BJ (cell line): ENCODE measurements at regions not wholly inside any gene's neighbourhood (a gene's known extent, or its start where the extent isn't known, plus 50 kb on each side); places are given as distances from the start of the nearest gene placed in this dataset.

Source experiments
- CTCF ChIA-PET: fragments of 350-600 bp; formaldehyde crosslinking; extraction: SDS; loops from one replicate; lab custom pipeline; 2021; ENCODE audit warnings: antibody characterized with exemption, inconsistent platforms; lab: Yijun Ruan, JAX
- POLR2A ChIA-PET: fragments of 300-600 bp; sonication (Branson Sonifier 250); formaldehyde crosslinking; extraction: SDS; loops from one replicate; lab custom pipeline; 2021; ENCODE audit warnings: antibody characterized with exemption; lab: Charles Lee
- DNase-seq: peaks from one replicate; pipeline ENCODE4 v3.0.0-alpha.2; 2011; ENCODE audit warnings: low read depth
- H3K27me3 ChIP-seq: 2 replicates; pipeline ENCODE4 v1.6.0; 2011; ENCODE audit warnings: low read length; ENCODE audit not compliant: control insufficient read depth, insufficient read depth
- H3K36me3 ChIP-seq: 2 replicates; pipeline ENCODE4 v1.5.1; 2011; ENCODE audit warnings: low read length; ENCODE audit not compliant: control insufficient read depth, insufficient read depth
- H3K4me3 ChIP-seq: 2 replicates; pipeline ENCODE4 v1.5.1; 2011; ENCODE audit warnings: low read depth, mild to moderate bottlenecking, control low read depth, low read length
- TF ChIP-seq, protein P1 (sequence below): IDR thresholded peaks from 2 replicates; pipeline ENCODE4 v1.5.1; 2011; ENCODE audit warnings: low read depth, mild to moderate bottlenecking, control low read depth, inconsistent platforms, low read length, moderate library complexity; ENCODE audit not compliant: insufficient read depth

DNA sequence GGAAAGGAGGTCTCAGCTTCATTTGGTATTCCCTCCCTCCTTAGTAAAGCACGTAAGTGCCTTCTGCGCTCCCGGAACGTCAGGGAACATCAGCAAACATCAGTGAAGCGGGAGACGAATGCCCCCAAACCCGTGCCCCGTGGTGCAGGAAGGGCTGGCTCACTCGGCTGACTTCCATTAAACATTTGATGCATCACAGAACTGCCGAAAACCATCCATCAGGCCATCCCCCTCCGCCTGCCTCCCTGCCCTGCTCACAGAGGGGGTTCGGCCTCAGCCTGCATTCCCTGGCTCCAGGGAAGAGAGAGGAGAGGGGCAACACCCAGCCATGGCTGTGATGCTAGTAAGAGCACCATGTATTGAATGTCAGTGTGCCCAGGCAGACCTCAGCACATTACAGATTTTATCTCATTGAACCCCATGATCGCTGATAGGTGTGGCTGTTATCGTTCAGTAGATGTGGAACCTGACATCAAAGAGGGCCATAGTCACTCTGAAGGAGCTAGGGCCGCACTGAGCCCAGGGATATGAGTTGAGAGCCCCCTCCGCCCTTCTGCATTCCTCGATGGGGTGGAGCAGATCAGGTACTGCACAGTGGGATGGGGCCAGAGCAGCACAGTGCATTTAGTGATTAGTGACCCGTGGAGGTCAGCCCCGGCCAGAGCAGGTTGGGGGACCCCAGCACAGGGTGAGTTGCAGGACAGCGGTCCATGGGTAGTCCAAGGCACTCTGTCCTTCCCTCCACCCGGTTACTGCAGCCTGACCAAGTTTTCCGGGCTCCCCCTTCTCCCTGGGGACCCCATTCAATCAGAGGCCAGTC, 146.4 kb downstream of the RPS24 start:
- H3K27me3 ChIP-seq = peaks cover 5% of the 10 kb centered on the region; the same call in 1 of the 2 replicates
- CTCF ChIA-PET = no interaction called here
- no peak for DNase-seq
- POLR2A ChIA-PET = no interaction called here
- TF ChIP-seq, protein P1, sequence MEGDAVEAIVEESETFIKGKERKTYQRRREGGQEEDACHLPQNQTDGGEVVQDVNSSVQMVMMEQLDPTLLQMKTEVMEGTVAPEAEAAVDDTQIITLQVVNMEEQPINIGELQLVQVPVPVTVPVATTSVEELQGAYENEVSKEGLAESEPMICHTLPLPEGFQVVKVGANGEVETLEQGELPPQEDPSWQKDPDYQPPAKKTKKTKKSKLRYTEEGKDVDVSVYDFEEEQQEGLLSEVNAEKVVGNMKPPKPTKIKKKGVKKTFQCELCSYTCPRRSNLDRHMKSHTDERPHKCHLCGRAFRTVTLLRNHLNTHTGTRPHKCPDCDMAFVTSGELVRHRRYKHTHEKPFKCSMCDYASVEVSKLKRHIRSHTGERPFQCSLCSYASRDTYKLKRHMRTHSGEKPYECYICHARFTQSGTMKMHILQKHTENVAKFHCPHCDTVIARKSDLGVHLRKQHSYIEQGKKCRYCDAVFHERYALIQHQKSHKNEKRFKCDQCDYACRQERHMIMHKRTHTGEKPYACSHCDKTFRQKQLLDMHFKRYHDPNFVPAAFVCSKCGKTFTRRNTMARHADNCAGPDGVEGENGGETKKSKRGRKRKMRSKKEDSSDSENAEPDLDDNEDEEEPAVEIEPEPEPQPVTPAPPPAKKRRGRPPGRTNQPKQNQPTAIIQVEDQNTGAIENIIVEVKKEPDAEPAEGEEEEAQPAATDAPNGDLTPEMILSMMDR = no peak
- no peaks in the 10 kb centered on the region for H3K36me3 ChIP-seq
- H3K4me3 ChIP-seq = no peak overlapping the region

DNA sequence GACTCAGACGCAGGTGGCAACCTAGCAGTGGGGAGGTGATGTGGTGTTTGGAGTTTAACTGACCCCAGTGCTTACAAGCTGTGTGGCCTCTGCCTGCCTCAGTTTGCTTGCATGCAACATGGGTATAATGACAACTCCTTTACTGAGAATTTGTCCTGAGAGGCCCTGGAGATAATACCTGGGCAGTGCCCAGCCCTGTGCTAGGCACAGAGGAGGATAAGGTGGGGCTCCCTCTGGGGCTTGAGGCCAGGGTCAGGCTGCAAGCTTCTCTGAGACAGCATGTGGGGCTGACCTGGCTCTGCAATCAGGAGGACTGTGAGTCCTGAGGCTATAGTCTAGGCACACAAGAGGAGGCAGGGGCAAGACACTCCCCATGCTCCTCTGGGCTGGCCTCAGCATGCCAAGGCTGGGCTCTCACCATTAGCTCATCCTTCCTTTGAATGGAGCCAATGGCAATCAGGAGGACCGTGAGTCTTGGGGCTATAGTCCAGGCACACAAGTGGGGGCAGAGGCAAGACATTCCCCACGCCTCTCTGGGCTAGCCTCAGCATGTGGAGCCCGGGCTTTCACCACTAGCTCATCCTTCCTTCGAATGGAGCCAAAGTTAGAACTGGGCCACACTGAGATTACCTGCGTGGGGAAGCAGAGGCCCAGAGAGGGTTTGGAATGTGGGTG, 147.9 kb downstream of the RPS24 start:
- H3K27me3 ChIP-seq = peaks cover 5% of the 10 kb centered on the region; the same call in 1 of the 2 replicates
- POLR2A ChIA-PET = no interaction called here
- H3K4me3 ChIP-seq = no peak overlapping the region
- no peaks in the 10 kb centered on the region for H3K36me3 ChIP-seq
- DNase-seq = no peak
- CTCF ChIA-PET = no interaction called here
- TF ChIP-seq, protein P1 = no peak

DNA sequence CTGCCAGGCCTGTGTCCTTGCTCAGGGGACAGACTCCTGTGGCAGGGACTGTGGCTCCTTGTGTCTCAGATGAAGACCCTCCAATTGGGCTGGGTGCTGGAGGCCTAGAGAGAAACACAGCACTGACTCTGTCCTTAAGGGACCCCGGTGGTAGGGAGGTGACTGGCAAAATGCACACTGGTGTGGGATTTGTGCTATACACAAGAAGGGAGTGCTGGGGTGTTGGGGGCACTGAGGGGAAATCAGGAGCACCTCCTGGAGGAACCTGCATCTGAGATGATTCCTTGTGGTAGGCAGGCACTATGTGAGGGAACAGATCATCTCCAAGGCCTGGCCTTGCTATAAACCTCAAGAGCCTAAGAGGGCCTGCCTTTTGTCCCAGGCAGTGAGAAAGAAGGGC, 149.2 kb downstream of the RPS24 start:
- no peak overlapping the region for H3K4me3 ChIP-seq
- CTCF ChIA-PET = no interaction called here
- POLR2A ChIA-PET = no interaction called here
- no peak for DNase-seq
- TF ChIP-seq, protein P1 = no peak
- peaks cover 5% of the 10 kb centered on the region; the same call in 1 of the 2 replicates for H3K27me3 ChIP-seq
- H3K36me3 ChIP-seq = no peaks in the 10 kb centered on the region

DNA sequence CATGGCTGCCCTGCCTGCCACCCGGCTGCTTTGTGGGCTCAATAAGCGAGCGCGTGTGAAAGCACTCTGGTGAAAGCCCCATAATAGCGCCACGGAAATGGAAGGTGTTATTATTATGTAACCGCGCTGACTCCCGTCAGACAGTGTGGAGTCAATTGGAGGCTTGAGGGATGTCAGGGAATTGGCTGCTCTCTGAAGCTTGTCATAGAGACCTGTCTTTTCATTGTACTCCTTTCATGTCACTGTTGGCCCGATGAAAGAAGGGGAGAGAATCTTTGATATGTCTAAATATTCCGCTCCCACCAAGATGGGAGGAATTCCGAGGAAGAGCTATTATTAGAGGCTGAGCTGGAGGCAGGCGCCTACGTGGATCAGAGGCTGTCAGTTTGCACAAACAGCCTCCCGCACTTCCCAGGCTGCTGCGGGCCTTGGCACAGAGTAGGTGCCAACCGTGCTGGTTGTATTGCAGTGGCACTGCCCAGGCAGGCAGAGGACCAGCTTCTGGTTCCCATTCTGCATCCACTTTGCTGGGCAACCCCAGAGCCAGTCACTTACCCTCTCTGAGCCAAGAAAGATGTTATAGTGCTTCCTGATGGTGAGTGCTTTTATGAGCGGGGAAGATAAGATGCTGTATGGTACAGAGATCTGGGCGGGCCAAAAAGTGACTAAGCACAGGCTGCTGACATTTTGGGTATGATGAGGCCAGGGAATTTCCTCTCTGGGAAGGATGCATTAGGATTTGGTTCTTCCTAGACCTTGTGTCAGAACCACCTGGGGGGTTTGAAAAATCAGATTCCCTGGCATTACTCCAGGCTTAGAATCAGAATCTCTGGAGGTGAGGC, 151.4 kb downstream of the RPS24 start:
- DNase-seq = no peak
- Histone ChIP-seq H3K27me3 (peaks cover 3% of the 10 kb centered on the region; the same call in 1 of the 2 replicates), H3K4me3 (no peak overlapping the region), H3K36me3 (no peaks in the 10 kb centered on the region)
- TF ChIP-seq, protein P1 = no peak
- CTCF ChIA-PET = no interaction called here
- POLR2A ChIA-PET = interaction anchor here (0.6 kb wide), 1 partner anchor 476 kb away, joined by 3 read pairs; no protein-coding TSS in a partner anchor
